ENCODE measurements at regions not wholly inside any gene's neighbourhood (a gene's known extent, or its start where the extent isn't known, plus 50 kb on each side); places are given as distances from the start of the nearest gene placed in this dataset.
A peak's percentile ranks its signal among the peaks of the same experiment; 100 is the strongest.

- DNase-seq (ENCODE audit: low read depth), result no peak
Measured at GRCh38 chr1:59057796-59058195, 239.1 kb upstream of the FGGY start.

GRCh38 chr1:59058665-59059439 is 238.0 kb upstream of the FGGY start:
- DNase-seq (ENCODE audit: low read depth), result no peak

- DNase-seq (ENCODE audit: low read depth), result peak; percentile 96
Measured at GRCh38 chr1:59061876-59062275, 235.0 kb upstream of the FGGY start.

GRCh38 chr1:59062743-59063142 is 234.2 kb upstream of the FGGY start:
- DNase-seq (ENCODE audit: low read depth), result peak; percentile 68

- no peak for DNase-seq (ENCODE audit: low read depth)
Measured at GRCh38 chr1:59063501-59063900, 233.4 kb upstream of the FGGY start.

GRCh38 chr1:59064592-59064991 is 232.3 kb upstream of the FGGY start:
- DNase-seq (ENCODE audit: low read depth), result no peak

- DNase-seq (ENCODE audit: low read depth), result no peak
Measured at GRCh38 chr1:59066236-59066635, 230.7 kb upstream of the FGGY start.

- no peak for DNase-seq (ENCODE audit: low read depth)
Measured at GRCh38 chr1:59070610-59071009, 226.3 kb upstream of the FGGY start.

GRCh38 chr1:59071289-59071688 is 225.6 kb upstream of the FGGY start:
- no peak for DNase-seq (ENCODE audit: low read depth)

GRCh38 chr1:59071876-59072582 is 224.9 kb upstream of the FGGY start:
- no peak for DNase-seq (ENCODE audit: low read depth)

- DNase-seq (ENCODE audit: low read depth), result no peak
Measured at GRCh38 chr1:59072583-59072947, 224.3 kb upstream of the FGGY start.

- DNase-seq (ENCODE audit: low read depth), result no peak
Measured at GRCh38 chr1:59074598-59074997, 222.3 kb upstream of the FGGY start.

- no peak for DNase-seq (ENCODE audit: low read depth)
Measured at GRCh38 chr1:59075021-59075420, 221.9 kb upstream of the FGGY start.

GRCh38 chr1:59076612-59077011 is 220.3 kb upstream of the FGGY start:
- no peak for DNase-seq (ENCODE audit: low read depth)

GRCh38 chr1:59077466-59078069 is 219.3 kb upstream of the FGGY start:
- no peak for DNase-seq (ENCODE audit: low read depth)

GRCh38 chr1:59078070-59078800 is 218.7 kb upstream of the FGGY start:
- no peak for DNase-seq (ENCODE audit: low read depth)

- DNase-seq (ENCODE audit: low read depth), result no peak
Measured at GRCh38 chr1:59078866-59079265, 218.0 kb upstream of the FGGY start.

GRCh38 chr1:59079434-59080140 is 217.3 kb upstream of the FGGY start:
- no peak for DNase-seq (ENCODE audit: low read depth)

- no peak for DNase-seq (ENCODE audit: low read depth)
Measured at GRCh38 chr1:59081181-59081580, 215.7 kb upstream of the FGGY start.

- peak; percentile 37 for DNase-seq (ENCODE audit: low read depth)
Measured at GRCh38 chr1:59081795-59082194, 215.1 kb upstream of the FGGY start.

GRCh38 chr1:59083946-59084865 is 212.7 kb upstream of the FGGY start:
- DNase-seq (ENCODE audit: low read depth), result no peak
